Thoracic aorta (tissue), 2 donors: ENCODE measurements at regions not wholly inside any gene's neighbourhood (a gene's known extent, or its start where the extent isn't known, plus 50 kb on each side); places are given as distances from the start of the nearest gene placed in this dataset.
"Not testable (repeated sequence)": the region's sequence is repeated elsewhere in the genome, so short reads cannot be mapped to it uniquely, and the experiment has no call there.

Experiments
- ATAC-seq: fragments of 150-250 bp; one replicate; pipeline ENCODE4 v1.8.0; 2017; ENCODE audit warnings: low read depth; ENCODE audit not compliant: insufficient number of reproducible peaks, low FRiP score
- DNase-seq: peaks from one replicate; pipeline ENCODE4 v3.0.0-alpha.2; 2020; ENCODE audit warnings: low spot score
- H3K27ac ChIP-seq, 2 donors: fragments of 200-600 bp; sonication (generic); 1 replicate in 1 of 2; 2 replicates in 1 of 2; pipeline ENCODE4 v1.5.1; 2016; ENCODE audit warnings: mild to moderate bottlenecking in 2 of 2, moderate library complexity in 2 of 2
- H3K27me3 ChIP-seq: fragments of 200-600 bp; sonication (generic); replicated peaks from 2 replicates; pipeline ENCODE4 v1.6.0; 2016; ENCODE audit warnings: mild to moderate bottlenecking; ENCODE audit not compliant: insufficient read depth
- H3K36me3 ChIP-seq: fragments of 200-600 bp; sonication (generic); one replicate; pipeline ENCODE4 v1.5.1; 2016
- H3K4me1 ChIP-seq, 2 donors: fragments of 200-600 bp; sonication (generic); 1 replicate in 1 of 2; 2 replicates in 1 of 2; pipeline versions ENCODE4 v1.5.1 to v1.6.0; 2016; ENCODE audit warnings: low read depth in 2 of 2, mild to moderate bottlenecking in 1 of 2; ENCODE audit not compliant: control insufficient read depth in 1 of 2
- H3K4me3 ChIP-seq: fragments of 200-600 bp; sonication (generic); 2 replicates; pipeline ENCODE4 v1.5.1; 2016; ENCODE audit warnings: mild to moderate bottlenecking
- H3K9me3 ChIP-seq: fragments of 200-600 bp; sonication (generic); 2 replicates; pipeline ENCODE4 v1.5.1; 2016
- TF ChIP-seq, protein P1 (sequence below): fragments of 200-600 bp; sonication (generic); IDR thresholded peaks from one replicate; pipeline ENCODE4 v1.5.1; 2019; ENCODE audit warnings: antibody characterized with exemption

DNA sequence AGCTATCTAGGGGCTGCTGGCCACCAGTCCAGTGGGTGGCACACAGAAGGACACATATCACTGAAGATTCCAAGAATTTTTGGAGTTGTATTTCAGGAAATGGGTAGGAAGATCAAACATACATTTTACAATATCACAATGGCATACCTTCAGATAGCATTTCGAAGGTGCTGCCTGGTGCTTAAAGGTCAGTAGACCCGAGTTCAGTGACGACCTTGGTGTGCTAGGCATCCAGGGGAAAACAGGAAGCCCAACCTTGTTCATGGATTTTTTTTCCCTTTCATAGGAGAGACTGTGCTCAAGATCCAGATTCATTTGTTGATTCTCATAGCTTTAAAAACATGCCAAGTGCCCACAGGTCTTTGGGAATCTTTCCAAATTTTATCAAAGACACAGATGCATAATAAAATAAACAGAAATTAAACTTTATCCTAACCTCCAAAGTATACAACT lies 51.0 kb upstream of the RCBTB2 start:
- ATAC-seq (no peak), DNase-seq (no peak)
- no peak overlapping the region for H3K27ac ChIP-seq
- peaks cover 20 to 29% of the 10 kb centered on the region in 2 donors for H3K4me1 ChIP-seq
- H3K36me3 ChIP-seq, result no peaks in the 10 kb centered on the region
- TF ChIP-seq, protein P1, sequence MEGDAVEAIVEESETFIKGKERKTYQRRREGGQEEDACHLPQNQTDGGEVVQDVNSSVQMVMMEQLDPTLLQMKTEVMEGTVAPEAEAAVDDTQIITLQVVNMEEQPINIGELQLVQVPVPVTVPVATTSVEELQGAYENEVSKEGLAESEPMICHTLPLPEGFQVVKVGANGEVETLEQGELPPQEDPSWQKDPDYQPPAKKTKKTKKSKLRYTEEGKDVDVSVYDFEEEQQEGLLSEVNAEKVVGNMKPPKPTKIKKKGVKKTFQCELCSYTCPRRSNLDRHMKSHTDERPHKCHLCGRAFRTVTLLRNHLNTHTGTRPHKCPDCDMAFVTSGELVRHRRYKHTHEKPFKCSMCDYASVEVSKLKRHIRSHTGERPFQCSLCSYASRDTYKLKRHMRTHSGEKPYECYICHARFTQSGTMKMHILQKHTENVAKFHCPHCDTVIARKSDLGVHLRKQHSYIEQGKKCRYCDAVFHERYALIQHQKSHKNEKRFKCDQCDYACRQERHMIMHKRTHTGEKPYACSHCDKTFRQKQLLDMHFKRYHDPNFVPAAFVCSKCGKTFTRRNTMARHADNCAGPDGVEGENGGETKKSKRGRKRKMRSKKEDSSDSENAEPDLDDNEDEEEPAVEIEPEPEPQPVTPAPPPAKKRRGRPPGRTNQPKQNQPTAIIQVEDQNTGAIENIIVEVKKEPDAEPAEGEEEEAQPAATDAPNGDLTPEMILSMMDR, result no peak
- no peak overlapping the region for H3K4me3 ChIP-seq
- H3K9me3 ChIP-seq, result no peaks in the 10 kb centered on the region
- H3K27me3 ChIP-seq, result no peaks in the 10 kb centered on the region

DNA sequence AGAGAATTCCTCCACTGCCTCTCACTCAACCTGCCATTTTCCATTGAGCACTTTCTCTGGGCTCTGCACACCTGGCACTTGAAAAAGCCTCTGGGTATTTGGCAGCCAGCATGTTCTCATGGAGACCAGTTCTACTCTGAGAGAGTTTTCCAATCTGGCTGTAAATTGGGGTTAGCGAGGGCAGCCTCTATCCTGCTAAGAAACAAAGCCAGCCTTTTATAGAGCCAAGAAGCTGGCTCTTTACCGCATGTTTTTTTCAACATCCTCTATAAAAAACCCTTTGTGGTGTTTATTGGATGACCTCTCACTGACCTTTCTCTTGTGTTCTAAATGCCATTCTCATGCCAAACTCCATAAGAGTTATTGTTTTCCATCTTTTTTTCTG lies 52.6 kb upstream of the RCBTB2 start:
- Histone ChIP-seq H3K27ac (no peak overlapping the region), H3K4me3 (no peak overlapping the region), H3K36me3 (no peaks in the 10 kb centered on the region), H3K4me1 (peaks cover 20 to 27% of the 10 kb centered on the region in 2 donors), H3K9me3 (no peaks in the 10 kb centered on the region), H3K27me3 (no peaks in the 10 kb centered on the region)
- DNase-seq, result no peak
- ATAC-seq, result no peak
- TF ChIP-seq, protein P1, result no peak

DNA sequence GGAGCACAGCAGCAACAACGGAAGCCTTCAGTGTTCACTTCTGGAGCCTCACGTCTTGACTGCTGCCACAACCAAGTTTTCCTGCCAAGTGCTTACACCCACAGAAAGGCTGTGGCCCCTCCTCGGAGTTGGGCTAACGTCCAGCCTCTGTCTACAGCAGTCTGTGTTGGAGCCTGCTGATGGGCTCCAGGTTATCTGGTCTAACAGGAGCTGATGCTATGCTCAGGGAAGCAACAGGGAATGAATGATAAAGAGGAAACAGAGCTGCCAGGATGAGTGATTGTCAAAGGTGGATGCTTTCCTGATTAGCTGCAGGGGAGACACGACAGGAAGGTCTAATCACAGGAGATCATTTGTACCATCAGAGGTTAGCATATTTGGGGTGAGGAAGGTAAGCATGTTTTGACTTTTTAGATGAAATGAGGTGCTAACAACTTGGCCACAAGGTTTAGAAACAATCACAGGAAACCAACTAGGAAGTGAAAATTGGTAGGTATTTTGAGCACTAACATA lies 53.8 kb upstream of the RCBTB2 start:
- TF ChIP-seq, protein P1, result no peak
- H3K4me1 ChIP-seq, result peaks cover 20 to 27% of the 10 kb centered on the region in 2 donors
- ATAC-seq (no peak), DNase-seq (no peak)
- H3K36me3 ChIP-seq, result no peaks in the 10 kb centered on the region
- H3K27me3 ChIP-seq, result no peaks in the 10 kb centered on the region
- no peak overlapping the region for H3K4me3 ChIP-seq
- no peaks in the 10 kb centered on the region for H3K9me3 ChIP-seq
- no peak overlapping the region for H3K27ac ChIP-seq

DNA sequence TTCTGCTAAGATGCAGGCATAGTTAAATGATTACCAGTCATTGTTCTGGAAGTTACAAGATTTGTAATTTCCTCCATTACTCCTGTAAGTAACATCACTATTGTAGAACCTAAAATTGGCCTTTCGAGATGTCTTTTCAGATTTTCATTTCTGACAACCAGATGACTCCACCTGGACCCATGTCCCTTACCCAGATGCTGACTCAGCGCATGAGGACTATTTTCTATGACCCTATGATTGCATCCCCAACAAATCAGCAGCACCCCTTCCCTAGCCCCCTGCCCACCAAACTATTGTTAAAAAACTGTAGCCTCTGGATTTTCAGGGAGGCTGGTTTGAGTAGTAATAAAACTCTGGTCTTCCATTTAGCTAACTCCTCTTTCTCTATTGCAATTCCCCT lies 55.2 kb upstream of the RCBTB2 start:
- H3K4me1 ChIP-seq, result peaks cover 20 to 27% of the 10 kb centered on the region in 2 donors
- ATAC-seq (no peak), DNase-seq (no peak)

DNA sequence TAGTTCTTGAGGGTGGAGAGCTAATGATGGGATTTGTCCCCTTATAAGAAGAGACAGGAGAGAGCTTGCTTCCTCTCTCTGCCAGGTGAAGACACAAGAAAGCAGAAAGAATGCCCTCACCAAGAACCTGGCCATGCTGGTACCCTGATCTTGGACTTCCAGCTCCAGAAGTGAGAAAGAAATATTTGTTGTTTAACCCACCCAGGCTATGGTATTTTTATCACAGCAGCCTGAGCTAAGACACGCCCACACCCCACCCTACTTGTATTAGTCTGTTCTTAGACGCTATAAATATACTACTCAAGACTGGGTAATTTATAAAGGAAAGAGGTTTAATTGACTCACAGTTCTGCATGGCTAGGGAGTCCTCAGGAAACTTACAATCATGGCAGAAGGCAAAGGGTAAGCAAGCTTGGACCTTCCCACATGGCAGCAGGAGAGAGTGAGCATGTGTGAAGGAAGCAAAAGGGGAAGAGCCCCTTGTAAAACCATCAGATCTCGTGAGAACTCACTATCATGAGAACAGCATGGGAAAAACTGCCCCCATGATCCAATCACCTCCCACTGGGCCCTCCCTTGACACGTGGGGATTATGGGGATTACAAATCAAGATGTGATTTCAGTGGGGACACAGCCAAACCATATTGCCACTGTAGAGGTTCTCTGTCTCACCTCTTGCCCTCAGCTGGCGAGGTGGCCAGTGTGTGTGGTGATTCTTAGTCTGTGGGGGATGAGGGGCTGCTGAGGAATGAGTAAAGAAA lies 57.4 kb upstream of the RCBTB2 start:
- DNase-seq (no peak), ATAC-seq (no peak)
- no peaks in the 10 kb centered on the region for H3K27me3 ChIP-seq
- H3K36me3 ChIP-seq, result no peaks in the 10 kb centered on the region
- no peaks in the 10 kb centered on the region for H3K9me3 ChIP-seq
- H3K4me1 ChIP-seq, result peaks cover 12 to 13% of the 10 kb centered on the region in 2 donors
- H3K4me3 ChIP-seq, result no peak overlapping the region
- H3K27ac ChIP-seq, result no peak overlapping the region
- TF ChIP-seq, protein P1, result no peak

More for the DNA sequence above, 55.2 kb upstream of the RCBTB2 start:
- Histone ChIP-seq H3K4me3 (no peak overlapping the region), H3K36me3 (no peaks in the 10 kb centered on the region), H3K27me3 (no peaks in the 10 kb centered on the region), H3K9me3 (no peaks in the 10 kb centered on the region), H3K27ac (no peak overlapping the region)
- TF ChIP-seq, protein P1, result no peak

DNA sequence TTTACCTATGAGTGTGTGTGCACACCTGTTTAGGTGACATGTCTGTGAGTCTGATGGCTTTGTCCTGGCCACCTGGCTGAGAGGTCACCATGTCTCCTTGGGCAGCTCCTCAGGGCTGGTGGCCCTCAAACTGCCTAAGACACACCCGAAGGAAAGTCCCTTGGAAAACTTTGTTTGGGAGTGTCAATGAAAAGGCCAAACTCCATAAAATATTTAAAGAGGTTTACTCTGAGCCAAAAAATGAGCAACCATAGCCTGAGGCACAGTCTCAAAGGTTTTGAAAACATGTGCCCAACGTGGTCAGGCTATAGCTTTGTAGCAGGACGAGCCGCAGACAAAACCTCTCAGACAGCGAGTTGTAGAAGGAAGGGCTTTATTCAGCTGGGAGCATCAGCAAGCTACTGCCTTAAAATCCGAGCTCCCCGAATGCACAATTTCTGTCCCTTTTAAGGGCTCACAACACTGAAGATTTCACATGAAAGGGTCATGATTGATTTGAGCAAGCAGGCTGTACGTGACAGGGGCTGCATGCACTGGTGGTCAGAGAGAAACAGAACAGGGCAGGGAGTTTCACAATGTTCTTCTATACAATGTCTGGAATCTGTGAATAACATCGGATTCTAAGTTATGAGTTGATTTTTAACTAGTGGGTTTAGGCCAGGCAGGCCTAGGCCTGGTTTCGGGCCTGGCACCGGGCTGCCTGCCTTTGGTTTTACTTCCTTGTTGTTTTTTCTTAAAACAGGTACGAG lies 58.4 kb upstream of the RCBTB2 start:
- not testable (repeated sequence) for H3K27ac ChIP-seq, H3K9me3 ChIP-seq, H3K4me3 ChIP-seq, DNase-seq, H3K4me1 ChIP-seq, H3K27me3 ChIP-seq, ATAC-seq, H3K36me3 ChIP-seq
